HCT116 (cell line): ENCODE measurements at regions not wholly inside any gene's neighbourhood (a gene's known extent, or its start where the extent isn't known, plus 50 kb on each side); places are given as distances from the start of the nearest gene placed in this dataset.

Experiments
- CBX3 ChIP-seq: IDR thresholded peaks from 2 replicates; pipeline ENCODE4 v1.6.1; 2012; ENCODE audit warnings: low read depth
- CTCF ChIP-seq, 3 experiments: fragments of 200-600 bp in 1 of 3; sonication (generic) in 1 of 3; IDR thresholded peaks in 2 of 3; conservative IDR thresholded peaks in 1 of 3; 2 replicates each; pipeline ENCODE4 v1.5.1; 2012 to 2017; ENCODE audit warnings: low read depth in 2 of 3, low read length in 2 of 3, antibody characterized with exemption in 1 of 3, borderline replicate concordance in 1 of 3, control low read depth in 1 of 3, mild to moderate bottlenecking in 1 of 3, mixed read lengths in 1 of 3, mixed run types in 1 of 3, moderate library complexity in 1 of 3; ENCODE audit not compliant: insufficient read depth in 1 of 3
- EGR1 ChIP-seq: IDR thresholded peaks from 2 replicates; pipeline ENCODE4 v1.6.1; 2012; ENCODE audit warnings: low read depth
- ELF1 ChIP-seq: IDR thresholded peaks from 2 replicates; pipeline ENCODE4 v1.6.1; 2012; ENCODE audit warnings: low read depth, borderline replicate concordance
- EZH2 ChIP-seq: fragments of 200-600 bp; sonication (generic); IDR thresholded peaks from 2 replicates; pipeline ENCODE4 v1.6.1; 2017; ENCODE audit warnings: antibody characterized with exemption, mixed run types
- EZH2phosphoT487 ChIP-seq: fragments of 200-600 bp; IDR thresholded peaks from 2 replicates; pipeline ENCODE4 v1.6.1; 2018; ENCODE audit warnings: antibody characterized with exemption, borderline replicate concordance
- POLR2A ChIP-seq: IDR thresholded peaks from 2 replicates; pipeline ENCODE4 v1.7.0; 2011; ENCODE audit warnings: borderline replicate concordance; ENCODE audit not compliant: insufficient read depth, insufficient read length; ENCODE audit errors: extremely low read depth
- POLR2AphosphoS5 ChIP-seq: IDR thresholded peaks from 2 replicates; pipeline ENCODE4 v1.6.1; 2011; ENCODE audit warnings: mild to moderate bottlenecking, low read depth, low read length, moderate library complexity
- REST ChIP-seq: IDR thresholded peaks from 2 replicates; pipeline ENCODE4 v1.6.1; 2012; ENCODE audit warnings: low read depth
- SP1 ChIP-seq: IDR thresholded peaks from 2 replicates; pipeline ENCODE4 v1.6.1; 2012; ENCODE audit warnings: low read depth
- SRF ChIP-seq: IDR thresholded peaks from 2 replicates; pipeline ENCODE4 v1.6.1; 2012; ENCODE audit warnings: low read depth
- ZBTB33 ChIP-seq: IDR thresholded peaks from 2 replicates; pipeline ENCODE4 v1.6.1; 2011; ENCODE audit warnings: mild to moderate bottlenecking, low read length, moderate library complexity; ENCODE audit not compliant: insufficient replicate concordance; ENCODE audit errors: extremely low read depth

- TF ChIP-seq CTCF (IDR thresholded peaks at IDR 0.05 in 2 of 3, conservative IDR thresholded peaks at IDR 0.05 in 1 of 3; ENCODE audit: borderline replicate concordance in 1 of 3, insufficient read depth in 1 of 3, low read depth in 2 of 3, low read length in 2 of 3): no peak
- no peak for TF ChIP-seq POLR2A
- no peak for TF ChIP-seq SRF
- TF ChIP-seq EZH2: no peak
- TF ChIP-seq EZH2phosphoT487: no peak
- no peak for TF ChIP-seq CBX3
- no peak for TF ChIP-seq POLR2AphosphoS5
- TF ChIP-seq EGR1: no peak
- TF ChIP-seq ELF1: no peak
- TF ChIP-seq ZBTB33: no peak
- no peak for TF ChIP-seq REST
- no peak for TF ChIP-seq SP1
These were observed 73.4 kb upstream of the DDHD1 start for GRCh38 chr14:53226553-53226952.
